HG02798 (cell line): ENCODE measurements at regions not wholly inside any gene's neighbourhood (a gene's known extent, or its start where the extent isn't known, plus 50 kb on each side); places are given as distances from the start of the nearest gene placed in this dataset.

ENCODE experiments used
- ATAC-seq: cut with Tn5 transposase; IDR thresholded peaks from one replicate; pipeline ENCODE4 v1.9.1; 2021; ENCODE audit warnings: mild to moderate bottlenecking; ENCODE audit not compliant: unreplicated experiment, poor library complexity

DNA sequence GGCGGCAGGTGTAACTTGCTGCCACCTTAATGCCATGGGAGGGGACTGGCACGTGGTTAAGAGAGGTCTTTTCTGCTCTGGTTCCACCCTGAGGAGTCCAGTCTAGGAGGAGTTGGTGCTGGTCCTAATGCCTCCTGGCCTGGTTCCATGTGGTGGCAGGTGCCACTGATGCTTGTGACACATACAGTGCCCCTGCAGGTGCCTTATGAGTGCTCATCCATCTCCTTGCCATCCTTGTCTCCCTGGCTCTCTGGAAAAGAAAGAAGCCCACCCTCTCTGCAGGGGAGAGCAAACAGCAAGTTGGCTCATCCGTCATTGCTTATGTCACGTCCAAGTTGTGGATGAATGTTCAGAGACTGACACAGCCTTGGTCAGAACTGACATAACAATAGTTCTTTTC lies 175.8 kb upstream of the DPH6 start:
- no peak for ATAC-seq

DNA sequence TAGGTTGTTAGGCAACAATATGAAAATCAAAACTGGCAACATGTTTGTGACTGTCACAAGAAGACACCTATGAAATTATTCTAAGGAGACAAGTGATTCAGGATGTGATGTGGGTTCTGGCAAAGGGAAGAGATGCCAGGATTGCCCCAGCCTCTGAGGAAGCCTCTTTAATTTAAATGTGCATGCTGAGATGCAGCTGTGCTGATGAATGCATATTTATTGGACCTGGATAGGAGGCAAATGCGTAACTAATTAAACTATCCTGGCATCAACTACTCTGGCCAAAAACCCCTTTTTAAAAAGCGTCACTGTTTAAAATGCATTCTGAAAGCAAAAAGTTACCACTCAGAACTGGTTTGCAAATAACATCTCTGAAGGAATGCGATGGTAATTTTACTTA lies 176.5 kb upstream of the DPH6 start:
- no peak for ATAC-seq

DNA sequence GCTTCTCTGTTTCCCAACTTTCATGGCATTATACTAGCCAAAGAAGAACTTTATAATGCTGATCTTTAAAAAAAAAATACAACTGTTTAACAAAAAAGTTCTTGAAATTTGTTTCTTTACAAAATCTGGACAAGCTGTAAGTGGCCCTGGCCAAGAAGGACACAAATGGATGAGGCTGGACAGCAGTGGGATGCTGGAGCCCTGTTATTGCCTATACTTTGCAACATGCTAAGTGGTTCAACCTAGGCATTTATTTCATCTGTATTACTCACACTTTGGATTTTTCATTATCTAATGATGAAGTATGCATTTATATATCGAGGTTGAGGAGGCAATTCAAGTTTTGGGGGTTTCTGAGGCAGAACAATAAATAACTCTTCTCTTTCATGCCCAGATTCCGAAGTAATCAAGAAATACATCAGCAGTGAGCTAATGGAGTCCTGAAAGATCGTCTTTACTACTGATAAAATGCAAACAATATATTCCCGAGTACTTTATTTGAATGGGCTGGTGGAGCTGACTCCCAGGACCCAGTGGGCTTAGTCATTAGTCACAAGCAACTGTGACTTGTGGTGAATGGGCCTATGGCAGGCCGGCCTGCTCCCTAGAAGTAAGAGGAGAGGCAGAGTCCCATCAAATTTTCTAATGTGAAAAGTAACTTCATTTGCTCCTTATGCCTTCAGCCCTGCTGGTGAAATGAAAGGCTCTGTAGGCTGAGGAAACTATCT lies 177.3 kb upstream of the DPH6 start:
- ATAC-seq, result no peak

DNA sequence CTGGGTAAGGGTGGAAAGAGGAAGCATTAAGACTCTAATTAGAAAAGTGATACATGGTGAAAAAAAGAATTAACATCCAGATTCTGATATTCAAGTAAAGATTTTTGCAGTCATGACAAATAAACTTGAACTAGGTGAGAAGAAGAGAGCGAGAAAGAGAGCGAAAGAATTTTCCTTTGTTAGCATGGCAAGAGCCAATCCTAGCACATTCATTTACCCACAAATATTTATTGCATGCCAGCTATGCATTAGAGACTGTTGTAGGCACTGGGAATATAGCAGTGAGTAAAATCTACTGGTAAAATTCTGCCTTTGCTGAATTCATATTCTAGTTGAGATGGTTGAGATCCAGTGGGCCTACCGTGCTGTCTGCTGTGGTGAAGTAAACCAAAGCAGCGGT lies 177.9 kb upstream of the DPH6 start:
- no peak for ATAC-seq

DNA sequence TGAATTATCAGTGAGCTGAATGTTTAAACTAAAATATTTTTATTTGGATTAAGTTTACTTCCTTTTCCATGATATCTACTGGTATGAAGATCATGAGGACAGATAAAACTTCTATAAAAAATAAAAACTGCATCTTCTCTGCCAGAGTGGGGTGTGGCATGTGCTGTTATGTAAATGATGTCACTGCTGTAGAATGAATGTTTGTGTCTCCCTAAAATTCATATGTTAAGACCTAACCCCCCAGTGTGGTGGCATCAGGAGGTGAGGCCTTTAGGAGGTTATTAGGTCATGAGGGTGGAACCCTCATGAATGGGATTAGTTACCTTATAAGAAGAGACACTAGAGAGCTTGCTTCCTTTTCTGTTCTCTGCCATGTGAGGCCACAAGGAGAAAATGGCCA lies 178.7 kb upstream of the DPH6 start:
- ATAC-seq, result no peak

DNA sequence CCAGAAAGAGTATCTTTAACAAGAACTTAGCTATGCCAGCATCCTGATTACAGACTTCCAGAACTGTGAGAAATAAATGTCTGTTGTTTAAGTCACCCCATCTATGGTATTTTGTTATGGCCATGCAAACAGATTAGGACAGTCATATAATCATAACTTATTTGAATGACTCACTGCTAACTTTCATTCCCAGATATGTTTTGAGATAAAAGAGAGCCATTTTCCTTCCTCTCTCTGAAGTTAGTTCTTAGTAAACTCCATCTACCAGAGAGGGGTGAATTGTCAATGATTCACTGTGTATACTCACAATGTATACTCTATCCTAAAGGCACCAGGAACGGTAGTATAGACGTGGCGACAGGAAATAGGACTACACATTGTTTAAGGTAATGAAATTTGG lies 179.4 kb upstream of the DPH6 start:
- ATAC-seq, result no peak

DNA sequence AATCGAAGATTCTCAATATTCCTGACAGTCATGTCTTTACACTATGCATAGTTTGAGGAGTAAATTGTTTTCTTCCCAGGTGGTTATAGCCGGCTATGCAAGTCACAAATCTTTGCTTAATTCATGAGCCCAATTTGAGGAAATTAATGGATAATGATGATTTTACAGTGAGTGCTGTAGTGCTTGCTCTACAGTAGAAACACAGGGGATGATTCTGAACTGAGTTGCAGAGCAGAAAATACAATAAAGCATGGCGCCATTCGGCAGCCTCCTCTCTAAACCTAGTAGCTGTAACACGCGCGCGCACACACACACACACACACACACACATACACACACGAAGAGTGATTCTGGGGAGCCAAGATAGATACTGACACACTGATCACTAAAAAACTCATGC lies 181.7 kb upstream of the DPH6 start:
- no peak for ATAC-seq

DNA sequence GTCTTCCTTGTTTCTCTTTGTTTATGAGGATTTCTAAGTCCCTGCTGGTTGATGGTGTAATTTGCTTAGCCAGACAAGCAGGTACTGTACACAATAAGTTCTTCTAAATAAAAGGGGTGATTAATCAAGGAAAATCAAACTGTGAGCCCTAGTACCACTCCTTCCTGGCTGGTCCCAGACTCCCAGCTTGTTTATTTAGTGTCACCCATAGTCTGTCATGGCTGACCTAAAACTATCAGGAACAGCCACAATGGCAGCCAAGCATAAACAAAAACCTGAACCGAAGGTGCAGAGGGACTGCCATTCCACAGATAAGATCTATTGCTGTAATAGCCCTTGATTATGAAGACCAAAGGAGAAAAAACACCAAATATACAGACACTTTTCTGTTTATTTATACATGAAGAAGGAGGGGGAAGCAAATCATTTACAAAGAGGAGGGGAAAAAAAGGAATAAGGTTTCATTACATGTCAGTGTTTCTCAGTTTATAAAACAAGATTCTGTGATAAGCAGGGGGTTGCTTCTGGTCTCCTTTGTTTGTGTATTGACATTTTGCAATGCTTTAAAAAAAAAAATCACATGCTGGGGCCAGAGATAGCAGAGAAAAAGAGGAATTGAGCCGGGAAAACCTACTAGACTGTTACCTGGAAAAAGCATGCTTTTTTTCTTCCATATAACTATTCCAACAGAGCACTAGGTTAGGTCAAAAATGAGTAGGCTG lies 182.4 kb upstream of the DPH6 start:
- no peak for ATAC-seq

DNA sequence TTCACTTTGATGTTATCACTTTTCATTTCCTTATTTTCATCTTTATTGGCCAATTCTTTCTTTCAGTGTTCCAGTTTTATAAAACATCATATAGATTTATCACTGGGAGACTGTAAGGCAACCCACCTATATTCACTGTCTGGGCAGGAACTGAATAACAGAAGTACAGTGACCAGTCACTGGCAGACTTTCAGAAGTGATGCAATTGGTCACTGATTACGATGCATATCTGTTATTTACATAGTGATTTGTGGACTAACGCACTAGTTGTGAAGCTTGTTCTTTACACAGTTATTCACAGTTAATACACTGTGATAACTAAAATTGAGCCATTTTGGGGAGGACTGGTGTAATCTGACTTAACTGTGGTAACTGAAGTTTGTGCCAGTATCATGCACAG lies 190.2 kb upstream of the DPH6 start:
- ATAC-seq, result no peak

DNA sequence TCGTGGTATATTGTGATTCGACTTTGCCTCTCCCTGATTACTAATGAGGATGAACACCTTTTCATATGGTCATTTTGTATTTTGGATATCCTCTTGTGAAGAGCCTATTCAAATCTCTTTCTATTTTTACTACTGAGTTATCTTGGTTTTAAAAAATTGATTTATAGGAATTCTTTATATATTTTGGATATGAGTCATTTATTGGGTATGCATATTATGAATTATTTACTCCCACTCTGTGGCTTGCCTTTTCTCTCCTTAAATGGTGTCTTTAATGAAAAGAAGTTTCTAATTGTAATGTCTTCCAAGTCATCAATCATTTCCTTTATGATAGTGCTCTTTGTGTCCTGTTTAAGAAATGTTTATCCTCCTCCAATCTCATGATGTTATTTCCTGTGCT lies 191.5 kb upstream of the DPH6 start:
- ATAC-seq, result no peak

DNA sequence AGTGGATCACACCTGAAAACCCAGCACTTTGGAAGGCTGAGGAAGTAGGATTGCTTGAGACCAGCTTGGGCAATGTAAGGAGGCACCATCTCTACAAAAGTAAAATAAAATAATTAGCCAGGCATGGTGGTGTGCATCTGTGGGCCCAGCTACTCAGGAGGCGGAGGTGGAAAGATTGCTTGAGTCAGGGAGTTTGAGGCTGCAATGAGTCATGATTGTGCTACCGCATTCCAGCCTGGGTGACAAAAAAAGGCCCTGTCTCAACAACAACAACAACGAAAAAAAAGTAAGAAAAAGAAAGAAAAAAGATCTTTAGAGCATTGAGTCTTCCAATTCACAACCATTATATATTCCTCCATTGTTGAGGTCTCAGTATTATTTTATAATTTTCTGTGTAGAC lies 192.4 kb upstream of the DPH6 start:
- ATAC-seq, result no peak

DNA sequence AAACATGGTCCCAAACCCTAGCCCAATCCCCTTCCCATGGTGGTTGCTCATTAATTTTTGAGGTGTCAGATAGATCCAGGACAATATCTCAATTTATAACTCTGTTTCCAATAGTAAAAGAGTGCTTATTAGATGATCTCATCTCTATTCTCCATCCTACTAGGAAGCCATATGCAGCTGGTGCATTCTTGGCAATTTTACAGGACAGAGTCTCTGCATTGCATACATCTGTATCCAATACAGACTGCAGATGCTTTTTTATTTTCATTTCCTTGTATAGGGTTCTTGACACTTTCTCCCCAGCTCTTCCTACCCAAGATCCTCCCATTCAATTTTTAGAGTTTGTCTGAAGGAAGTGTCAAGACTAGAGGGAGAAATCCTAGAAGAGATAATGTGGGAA lies 194.8 kb upstream of the DPH6 start:
- ATAC-seq, result no peak

DNA sequence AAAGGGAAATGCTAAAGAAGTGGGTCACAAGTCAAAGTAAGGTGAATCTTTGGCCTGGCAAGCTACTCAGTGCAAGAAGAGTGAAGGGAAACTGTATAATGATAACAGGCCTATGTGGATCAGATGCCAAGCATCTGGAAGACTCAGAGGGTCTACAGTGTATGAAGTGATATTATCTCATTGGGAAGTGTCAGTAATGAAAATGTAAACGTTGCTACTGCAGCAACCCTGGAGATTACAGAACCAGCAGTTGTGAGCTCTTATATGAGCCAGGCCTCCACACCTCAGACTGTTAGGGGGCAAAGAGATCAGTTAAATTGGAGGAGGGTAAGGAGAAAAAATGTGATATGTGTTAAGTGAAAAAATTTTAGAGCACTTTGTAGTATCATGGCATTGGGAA lies 195.4 kb upstream of the DPH6 start:
- no peak for ATAC-seq

DNA sequence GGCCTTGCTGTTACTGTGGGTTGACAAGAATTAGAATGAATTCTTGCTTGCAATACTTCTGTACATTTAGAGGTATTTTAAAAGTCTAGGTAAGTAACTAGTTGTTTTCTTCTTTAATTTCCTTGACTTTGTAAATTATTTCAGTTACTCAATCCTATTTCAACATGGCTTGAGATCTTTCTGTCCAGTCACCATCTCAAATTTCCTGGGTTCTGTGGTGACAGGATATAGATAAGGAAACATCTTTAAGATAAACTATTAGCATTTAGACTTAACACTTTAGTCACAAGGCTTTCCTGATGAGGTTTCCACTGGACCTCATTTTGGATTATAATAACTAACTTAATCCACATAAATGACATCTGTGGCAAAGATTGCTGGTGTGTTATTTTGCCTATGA lies 195.9 kb upstream of the DPH6 start:
- no peak for ATAC-seq

DNA sequence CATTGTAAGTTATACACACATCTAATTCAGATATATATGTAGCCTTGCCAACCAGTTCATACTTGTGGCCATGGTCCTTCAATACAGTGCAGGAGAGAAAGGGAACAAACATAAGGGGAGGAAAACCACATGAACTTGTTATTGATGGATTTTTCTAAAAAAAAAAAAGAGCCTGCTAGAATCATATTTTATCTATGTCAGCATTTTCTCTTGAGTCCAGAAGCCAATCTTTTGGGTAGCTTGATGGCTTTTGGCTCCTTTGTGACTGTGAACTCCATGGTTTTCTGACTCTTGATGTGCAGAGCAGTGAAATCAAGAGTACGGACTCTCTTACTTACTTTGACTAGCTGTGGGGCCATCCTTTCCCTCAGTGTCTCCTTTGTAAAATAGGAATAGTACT lies 197.4 kb upstream of the DPH6 start:
- ATAC-seq, result no peak

DNA sequence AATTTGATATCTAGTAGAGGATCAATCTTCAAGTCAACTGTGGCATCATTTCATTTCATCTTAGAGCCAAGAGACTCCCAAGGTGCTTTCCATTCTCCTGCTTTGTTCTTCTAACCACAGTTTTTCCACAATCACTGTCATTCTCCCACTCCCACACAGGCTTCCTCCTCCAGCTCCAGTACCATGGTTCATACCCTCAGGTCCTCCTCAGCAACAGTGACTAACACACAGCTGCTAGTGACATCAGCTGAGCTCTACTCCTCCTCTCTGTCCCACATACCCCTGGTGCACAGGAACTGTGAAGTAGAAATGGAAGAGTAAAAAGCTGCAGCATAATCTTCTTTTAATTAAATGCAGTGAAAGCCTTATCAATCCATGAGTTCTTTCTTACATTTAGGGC lies 200.2 kb upstream of the DPH6 start:
- no peak for ATAC-seq

DNA sequence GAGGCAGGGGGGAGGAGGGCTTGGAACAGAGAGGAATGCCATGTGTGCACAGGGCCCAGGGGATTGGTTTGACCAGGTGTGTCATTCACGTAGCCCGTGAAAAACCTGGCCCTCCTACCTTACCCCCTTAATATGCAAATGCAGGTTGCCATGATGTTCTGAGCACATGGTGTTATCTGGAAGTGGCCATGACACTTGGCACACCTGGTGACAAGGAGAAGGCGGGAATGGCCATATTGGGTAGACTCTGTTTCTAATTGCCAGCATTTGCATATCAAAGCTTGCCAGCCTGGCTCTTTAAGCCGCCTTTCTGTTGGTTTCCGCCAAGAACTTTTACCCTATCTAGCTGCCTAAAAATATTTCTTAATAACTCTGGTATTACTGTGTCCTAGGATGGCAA lies 202.1 kb upstream of the DPH6 start:
- no peak for ATAC-seq

DNA sequence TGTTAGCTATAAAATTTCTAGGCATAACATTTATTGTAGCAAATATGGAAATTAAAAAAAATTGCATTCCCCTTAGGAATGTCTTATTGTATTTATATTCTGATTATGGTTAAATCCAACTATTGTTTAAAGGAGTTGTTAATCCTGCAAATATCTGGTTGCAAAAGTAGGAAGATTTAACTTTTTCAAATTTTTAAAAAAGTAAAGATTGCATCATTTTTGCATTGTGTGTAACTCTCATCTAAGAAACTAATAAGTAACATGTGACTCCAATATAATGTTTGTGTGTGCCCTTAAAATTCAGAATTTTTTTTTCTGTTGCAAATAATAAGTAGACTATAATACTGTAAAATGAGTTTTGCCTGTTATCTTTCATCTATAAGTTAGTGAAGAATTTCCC lies 204.1 kb upstream of the DPH6 start:
- no peak for ATAC-seq

DNA sequence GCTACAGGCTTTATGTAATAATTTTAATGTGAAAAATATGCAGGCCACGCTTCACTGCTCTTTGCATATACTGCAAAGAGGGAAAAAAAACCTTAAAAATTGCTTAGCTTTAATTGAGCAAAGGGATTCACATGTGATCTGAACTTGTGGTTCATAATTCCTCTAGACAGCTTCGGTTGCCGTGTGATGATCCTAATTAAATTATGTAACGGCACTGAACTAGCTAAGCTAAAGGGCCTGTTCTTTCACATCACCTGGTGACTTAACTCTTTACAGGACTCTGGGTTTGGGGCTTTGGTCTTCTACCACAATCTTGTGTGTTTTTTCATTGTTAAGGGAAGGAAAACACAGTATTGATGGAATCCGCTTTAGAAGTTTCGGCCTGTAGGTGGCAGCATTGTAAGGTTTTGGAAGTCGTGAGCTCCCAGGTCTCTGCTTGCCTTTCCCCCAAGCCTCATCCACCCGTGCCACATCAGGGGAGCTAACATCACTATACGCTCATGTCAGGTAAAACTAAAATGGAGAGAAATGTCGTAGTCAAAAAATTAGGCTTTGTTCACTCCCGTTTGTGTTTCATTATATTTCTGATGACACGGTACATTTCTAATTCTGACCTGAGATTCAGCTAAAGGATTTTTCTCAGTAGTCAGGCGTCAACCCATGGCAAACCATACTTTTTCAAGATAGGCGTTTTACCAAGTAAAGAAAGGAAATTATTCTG lies 205.6 kb upstream of the DPH6 start:
- peak; percentile 74 for ATAC-seq

DNA sequence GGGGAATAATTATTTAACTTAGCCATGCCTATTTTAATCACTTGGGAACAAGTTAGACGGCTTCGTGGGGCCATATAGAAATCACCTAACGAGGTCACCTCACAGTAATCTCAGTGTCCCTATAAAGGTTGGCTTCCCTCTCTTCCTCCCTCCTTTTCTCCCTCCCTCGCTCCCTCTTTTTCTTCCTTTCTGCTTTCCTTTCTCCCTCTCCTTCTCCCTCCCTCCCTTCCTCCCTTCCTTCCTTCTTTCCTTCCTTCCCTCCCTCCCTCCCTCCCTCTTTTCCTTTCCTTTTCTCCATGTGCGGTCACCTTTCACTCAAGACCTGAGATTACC lies 206.1 kb upstream of the DPH6 start:
- ATAC-seq, result no peak

DNA sequence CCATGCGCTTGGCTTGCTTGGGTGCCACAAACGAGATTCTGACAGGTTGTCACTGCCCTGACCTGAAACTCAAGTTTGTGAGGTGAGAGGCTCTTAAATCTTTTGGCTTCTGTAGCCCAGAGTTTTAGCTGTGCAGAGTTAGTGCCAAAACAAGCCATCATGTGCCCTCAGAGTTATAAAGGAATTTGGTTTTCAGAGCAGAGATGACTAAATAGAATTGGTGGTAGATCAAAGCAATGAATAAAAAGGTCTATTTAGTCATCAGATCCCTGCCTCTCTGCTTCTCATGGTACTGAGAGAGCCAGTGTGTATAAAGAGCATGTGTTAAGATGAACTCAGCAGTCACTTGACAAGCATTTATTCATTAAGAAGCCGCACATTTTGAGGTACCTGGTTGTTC lies 207.5 kb upstream of the DPH6 start:
- ATAC-seq, result no peak
